MG63 (cell line): ENCODE measurements at regions not wholly inside any gene's neighbourhood (a gene's known extent, or its start where the extent isn't known, plus 50 kb on each side); places are given as distances from the start of the nearest gene placed in this dataset.

Experiments used
- DNase-seq: peaks from one replicate; pipeline ENCODE4 v3.0.0-alpha.2; 2020
- H3K27me3 ChIP-seq: fragments of 250-450 bp; sonication (Bioruptor Pico); 2 replicates; pipeline ENCODE4 v1.5.1; 2020; ENCODE audit warnings: mild to moderate bottlenecking, moderate library complexity
- H3K36me3 ChIP-seq: fragments of 250-450 bp; sonication (Bioruptor Pico); 2 replicates; pipeline ENCODE4 v1.5.1; 2020; ENCODE audit warnings: mild to moderate bottlenecking, moderate library complexity
- H3K4me3 ChIP-seq: fragments of 250-450 bp; sonication (Bioruptor Pico); 2 replicates; pipeline ENCODE4 v1.5.1; 2020; ENCODE audit warnings: mild to moderate bottlenecking, moderate library complexity
- H3K9me3 ChIP-seq: fragments of 250-450 bp; sonication (Bioruptor Pico); 2 replicates; pipeline ENCODE4 v1.5.1; 2020; ENCODE audit warnings: mild to moderate bottlenecking, moderate library complexity

DNA sequence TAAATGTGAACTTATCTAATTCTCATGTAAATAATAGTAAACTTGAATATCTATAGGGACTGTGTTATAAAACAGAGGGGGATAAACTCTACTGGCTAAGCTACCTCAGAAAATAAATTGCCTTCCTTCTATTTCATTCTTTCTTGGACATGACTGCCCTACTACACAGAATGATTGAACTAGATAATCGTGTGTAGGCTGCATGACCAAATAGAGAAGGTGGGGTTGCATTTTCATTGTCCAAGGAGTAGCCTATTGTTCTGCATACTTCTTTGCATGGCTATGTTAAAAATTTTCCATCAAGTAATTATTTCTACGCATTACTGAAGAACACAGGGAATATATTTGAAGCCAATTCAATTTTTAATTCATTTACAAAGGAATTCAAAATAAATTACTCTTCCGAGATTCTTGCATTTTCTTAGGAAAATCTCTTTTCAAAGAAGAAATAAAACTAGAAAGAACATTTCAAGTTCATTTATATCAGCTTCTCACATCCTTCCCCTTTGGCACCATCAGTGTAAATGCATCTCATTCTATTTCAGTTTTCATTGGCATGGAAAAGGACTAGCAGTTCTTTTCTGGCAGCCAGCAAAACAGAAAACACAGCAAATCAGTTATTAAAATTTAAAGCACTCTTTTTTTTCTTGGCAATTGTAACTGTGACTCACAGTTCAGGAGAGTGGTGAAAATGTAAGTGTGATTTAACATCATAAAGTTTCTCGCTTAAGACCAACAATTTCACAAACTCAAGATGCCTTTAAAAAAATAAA is 714.7 kb downstream of the NCAM2 start:
- H3K27me3 ChIP-seq, result no peaks in the 10 kb centered on the region
- H3K9me3 ChIP-seq, result no peaks in the 10 kb centered on the region
- no peaks in the 10 kb centered on the region for H3K36me3 ChIP-seq
- peak; percentile 5 for DNase-seq
- H3K4me3 ChIP-seq, result no peak overlapping the region

DNA sequence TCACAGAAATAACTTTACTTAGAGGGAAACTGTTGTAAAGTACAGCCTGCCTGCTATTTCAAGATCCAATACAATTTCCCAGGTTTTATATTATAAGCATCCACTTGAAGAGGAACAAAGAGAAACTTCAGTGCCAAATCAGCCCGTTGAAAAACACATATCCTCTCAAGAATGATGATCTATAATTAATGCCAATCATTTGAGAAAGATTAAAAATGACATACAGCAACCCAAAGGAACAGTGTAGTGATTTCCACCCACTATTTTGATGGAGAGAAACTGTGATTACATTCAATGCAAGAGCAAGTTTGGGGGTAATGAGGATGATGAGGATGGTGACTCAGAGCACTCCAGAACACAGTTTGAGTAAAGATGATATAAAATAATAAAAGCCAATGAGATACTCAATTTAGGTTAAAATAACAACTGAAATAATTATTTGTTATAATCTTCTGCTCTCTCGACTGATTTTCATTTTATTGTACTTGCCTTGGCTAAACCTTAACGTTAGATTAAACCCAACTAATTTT is 715.5 kb downstream of the NCAM2 start:
- H3K9me3 ChIP-seq, result no peaks in the 10 kb centered on the region
- no peaks in the 10 kb centered on the region for H3K36me3 ChIP-seq
- no peak overlapping the region for H3K4me3 ChIP-seq
- H3K27me3 ChIP-seq, result no peaks in the 10 kb centered on the region
- no peak for DNase-seq

DNA sequence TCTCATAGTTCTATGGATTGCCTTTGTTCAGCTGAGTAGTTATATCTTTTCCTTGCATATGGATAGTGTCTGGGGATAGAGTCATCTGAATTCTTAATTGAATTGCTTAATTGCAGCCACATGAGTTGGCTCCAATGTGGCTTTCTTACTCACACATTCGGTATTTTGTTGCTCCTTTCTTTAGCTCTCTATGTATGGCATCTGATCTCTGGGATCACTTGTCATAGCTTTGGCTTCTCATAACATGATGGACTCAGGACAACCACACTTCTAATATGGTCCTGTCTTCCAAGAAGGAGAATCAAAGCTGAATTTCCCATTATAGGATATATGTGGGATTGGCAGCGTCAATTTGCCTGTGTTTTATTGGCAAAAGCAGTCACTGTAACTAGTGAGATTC is 716.2 kb downstream of the NCAM2 start:
- no peak overlapping the region for H3K4me3 ChIP-seq
- no peaks in the 10 kb centered on the region for H3K27me3 ChIP-seq
- no peak for DNase-seq
- H3K9me3 ChIP-seq, result no peaks in the 10 kb centered on the region
- H3K36me3 ChIP-seq, result no peaks in the 10 kb centered on the region

DNA sequence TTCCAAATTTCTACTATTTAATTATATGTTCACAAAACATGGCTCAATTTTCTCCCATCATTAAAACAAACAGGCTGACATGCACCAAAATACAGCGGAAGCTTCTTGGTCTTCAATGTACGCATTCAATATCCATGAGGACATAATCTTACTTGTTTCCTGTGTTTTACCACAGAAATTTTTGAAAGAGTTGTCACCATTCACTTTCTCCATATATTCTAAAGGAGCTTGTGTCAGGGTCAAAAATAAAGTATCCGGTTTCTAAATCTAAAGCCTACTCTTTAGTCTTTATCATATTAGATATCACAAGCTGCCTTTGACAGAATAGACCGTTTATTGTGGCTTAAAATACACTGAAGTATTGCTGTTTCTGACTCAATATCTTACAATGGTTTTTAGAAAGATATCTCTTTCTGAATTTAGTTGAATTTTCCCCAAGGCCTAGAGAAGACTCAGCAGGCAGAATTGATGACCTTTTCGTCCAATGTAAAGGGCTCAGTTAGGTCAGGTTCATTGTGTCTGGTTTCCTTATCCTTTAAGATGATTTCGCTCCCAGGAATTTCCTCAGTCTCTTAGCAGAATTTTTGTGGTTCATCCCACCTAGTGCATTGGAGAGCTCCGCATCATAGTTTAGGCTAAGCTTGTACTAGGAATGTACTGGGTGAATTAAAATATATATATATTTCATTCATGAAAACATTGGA is 717.2 kb downstream of the NCAM2 start:
- no peak for DNase-seq
- Histone ChIP-seq H3K9me3 (no peaks in the 10 kb centered on the region), H3K36me3 (no peaks in the 10 kb centered on the region), H3K4me3 (no peak overlapping the region), H3K27me3 (no peaks in the 10 kb centered on the region)

DNA sequence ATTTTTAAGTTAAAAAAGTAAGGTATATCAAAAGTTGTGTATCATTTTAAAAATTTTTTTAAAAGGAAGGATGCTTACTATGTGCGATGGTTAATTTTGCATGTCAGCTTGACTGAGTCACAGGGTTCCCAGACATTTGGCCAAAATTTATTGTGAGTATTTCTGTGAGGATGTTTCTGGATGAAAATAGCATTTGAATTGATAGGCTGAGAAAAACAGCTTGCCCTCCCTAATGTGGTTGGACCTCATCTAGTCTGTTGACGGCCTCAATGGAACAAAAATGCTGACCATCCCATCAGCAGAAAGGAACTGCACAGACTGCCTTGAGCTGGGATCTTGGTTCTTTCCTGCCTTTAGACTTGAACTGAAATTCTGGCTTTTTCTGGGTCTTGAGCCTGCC is 724.5 kb downstream of the NCAM2 start:
- Histone ChIP-seq H3K27me3 (no peaks in the 10 kb centered on the region), H3K36me3 (no peaks in the 10 kb centered on the region), H3K4me3 (no peak overlapping the region), H3K9me3 (no peaks in the 10 kb centered on the region)
- no peak for DNase-seq

DNA sequence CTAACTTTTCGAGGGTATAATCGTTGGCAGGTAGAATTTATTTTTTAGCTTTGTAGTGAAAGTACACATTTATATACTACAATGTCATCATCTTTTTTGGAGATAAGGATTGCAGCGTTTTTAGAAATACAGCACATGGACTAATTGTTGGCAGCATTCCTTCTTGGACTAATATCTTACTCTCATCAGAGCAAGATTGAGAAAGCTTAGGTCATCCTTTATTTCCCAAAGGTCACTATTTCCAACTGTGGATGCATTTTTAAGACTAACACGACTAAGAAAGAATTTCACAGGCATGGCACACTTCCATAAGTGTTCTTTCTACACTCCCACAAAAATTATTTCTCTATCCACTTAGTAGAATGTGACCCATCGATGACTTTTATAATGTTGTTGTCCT is 732.3 kb downstream of the NCAM2 start:
- Histone ChIP-seq H3K9me3 (peaks cover 2% of the 10 kb centered on the region; the same call in 1 of the 2 replicates), H3K36me3 (no peaks in the 10 kb centered on the region), H3K27me3 (no peaks in the 10 kb centered on the region), H3K4me3 (no peak overlapping the region)
- DNase-seq, result no peak

DNA sequence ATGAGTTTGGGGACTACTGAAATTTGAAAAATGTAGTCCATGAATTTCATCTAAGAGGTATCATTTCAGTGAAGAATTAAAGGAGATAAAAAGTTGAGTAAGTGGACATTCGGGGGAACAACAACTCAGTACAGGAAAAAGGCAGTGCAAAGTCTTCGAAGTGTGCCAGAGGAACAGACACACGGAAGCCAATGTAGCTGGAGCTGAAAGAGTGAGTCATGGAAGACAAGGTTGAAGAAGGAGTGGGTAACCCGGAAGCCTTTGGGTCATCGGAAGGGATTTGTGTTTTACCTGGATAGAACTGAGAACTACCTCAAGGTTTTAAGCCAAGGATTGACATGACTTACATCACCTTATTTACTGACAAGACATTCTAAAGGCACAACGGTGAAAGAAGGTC is 733.4 kb downstream of the NCAM2 start:
- Histone ChIP-seq H3K27me3 (no peaks in the 10 kb centered on the region), H3K4me3 (no peak overlapping the region), H3K36me3 (no peaks in the 10 kb centered on the region), H3K9me3 (peaks cover 2% of the 10 kb centered on the region; the same call in 1 of the 2 replicates)
- DNase-seq, result no peak

DNA sequence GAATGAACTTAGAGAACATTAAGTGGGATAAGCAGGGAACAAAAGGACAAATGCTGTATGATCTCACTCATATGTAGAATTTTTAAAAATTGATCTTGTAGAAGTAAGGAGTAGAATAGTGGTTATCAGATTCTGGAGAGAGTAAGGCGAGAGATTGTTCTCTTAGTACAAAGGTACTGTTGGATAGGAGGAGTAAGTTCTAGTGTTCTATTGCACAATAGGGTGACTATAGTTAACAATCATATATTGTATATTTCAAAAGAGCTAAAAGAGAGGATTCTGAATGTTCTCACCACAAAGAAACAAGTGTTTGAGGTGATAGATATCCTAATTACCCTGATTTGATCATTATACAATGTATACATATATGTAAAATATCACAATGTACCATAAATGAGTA is 735.9 kb downstream of the NCAM2 start:
- Histone ChIP-seq H3K9me3 (no peaks in the 10 kb centered on the region; the same call in 1 of the 2 replicates), H3K36me3 (no peaks in the 10 kb centered on the region), H3K4me3 (no peak overlapping the region), H3K27me3 (no peaks in the 10 kb centered on the region)
- no peak for DNase-seq

DNA sequence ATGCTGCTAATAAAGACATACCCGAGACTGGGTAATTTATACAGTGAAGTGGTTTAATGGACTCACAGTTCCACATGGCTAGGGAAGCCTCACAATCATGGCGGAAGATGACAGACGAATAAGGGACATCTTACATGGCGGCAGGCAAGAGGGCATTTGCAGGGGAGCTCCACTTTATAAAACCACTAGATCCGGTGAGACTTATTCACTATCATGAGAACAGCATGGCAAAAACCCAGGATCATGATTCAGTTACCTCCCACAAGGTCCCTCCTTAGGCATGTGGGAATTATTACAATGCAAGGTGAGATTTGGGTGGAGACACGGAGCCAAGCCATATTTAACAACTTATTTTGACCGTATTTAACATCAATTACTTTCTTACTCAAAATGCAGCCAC is 739.0 kb downstream of the NCAM2 start:
- DNase-seq, result no peak
- Histone ChIP-seq H3K36me3 (no peaks in the 10 kb centered on the region), H3K27me3 (no peaks in the 10 kb centered on the region), H3K9me3 (no peaks in the 10 kb centered on the region), H3K4me3 (no peak overlapping the region)

DNA sequence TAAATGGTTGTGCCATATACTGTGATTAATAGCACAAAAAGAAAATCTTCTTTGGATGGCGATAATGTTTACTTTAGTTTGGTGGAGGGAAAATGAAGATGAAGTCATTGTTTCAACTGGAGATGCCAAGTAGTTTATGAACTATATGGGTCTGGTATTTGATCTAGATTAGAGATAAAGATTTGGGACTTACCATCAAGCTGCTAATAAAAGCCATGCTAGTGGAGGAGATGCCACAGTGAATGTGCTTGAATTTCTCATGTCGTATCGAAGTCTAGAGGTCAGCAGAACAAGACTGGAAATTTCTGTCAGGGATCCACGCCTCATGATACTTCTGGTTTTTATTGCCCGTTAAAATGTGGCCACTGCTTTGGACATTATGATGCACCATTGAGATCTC is 742.0 kb downstream of the NCAM2 start:
- Histone ChIP-seq H3K4me3 (no peak overlapping the region), H3K36me3 (no peaks in the 10 kb centered on the region)
- DNase-seq, result no peak

DNA sequence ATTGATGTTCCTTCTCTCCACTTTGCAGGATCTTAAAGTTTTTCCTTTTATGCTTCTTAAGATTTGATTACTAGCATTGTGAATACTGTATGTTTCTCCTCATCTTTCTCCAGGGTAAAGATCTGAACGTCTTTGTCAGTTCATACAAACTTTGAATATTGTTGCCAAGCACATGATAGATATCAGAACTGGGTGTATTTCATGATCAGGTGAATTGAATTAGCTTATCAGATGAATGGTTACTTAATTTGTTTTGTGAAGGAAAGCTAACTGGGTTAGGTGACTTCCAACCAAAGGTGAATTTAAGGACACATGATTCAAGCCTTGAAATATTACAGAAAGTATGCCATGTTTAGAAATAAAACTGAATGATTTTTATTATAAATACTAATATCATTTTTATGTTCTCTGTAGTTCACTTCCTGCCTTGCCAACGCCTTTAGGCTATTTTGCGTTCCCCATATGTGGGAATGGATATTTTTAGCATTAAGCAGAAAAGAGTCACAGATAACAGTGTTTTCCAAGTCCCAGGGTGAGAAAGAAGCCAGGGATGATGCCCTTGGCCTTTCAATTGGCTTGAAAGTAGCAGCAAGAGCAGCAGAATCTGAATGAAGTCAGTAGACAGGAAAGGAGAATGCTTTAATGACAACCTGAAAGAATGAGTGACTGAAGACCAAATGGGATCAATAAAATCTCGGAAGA is 752.1 kb downstream of the NCAM2 start:
- H3K9me3 ChIP-seq, result 0 out of 2 replicates have a peak, but pooled peaks cover 2% of the 10 kb centered on the region
- H3K36me3 ChIP-seq, result no peaks in the 10 kb centered on the region
- no peaks in the 10 kb centered on the region for H3K27me3 ChIP-seq
- no peak overlapping the region for H3K4me3 ChIP-seq
- no peak for DNase-seq

More for the DNA sequence above, 742.0 kb downstream of the NCAM2 start:
- H3K27me3 ChIP-seq, result no peaks in the 10 kb centered on the region
- no peaks in the 10 kb centered on the region for H3K9me3 ChIP-seq

DNA sequence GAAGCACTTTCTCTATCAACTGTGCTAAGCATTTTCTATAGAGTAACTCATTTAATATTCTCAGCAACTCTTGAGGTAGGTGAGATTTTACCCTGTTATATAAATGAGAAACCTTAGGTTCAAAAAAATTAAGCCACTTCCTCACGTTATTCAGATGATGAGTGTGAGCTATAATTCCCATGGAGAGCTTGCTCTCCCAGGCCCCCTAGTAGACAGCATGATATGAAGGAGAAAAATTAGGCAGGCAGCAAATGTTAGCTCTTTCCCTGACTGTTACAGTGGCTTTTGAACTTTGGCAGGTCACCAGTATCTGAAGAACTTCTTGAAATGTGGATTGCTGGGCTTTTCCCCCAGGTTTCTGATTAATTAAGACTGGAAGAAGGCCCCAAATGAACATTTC is 753.1 kb downstream of the NCAM2 start:
- no peaks in the 10 kb centered on the region for H3K36me3 ChIP-seq
- no peaks in the 10 kb centered on the region for H3K27me3 ChIP-seq
- peak; percentile 26 for DNase-seq
- H3K4me3 ChIP-seq, result no peak overlapping the region
- 0 out of 2 replicates have a peak, but pooled peaks cover 2% of the 10 kb centered on the region for H3K9me3 ChIP-seq

DNA sequence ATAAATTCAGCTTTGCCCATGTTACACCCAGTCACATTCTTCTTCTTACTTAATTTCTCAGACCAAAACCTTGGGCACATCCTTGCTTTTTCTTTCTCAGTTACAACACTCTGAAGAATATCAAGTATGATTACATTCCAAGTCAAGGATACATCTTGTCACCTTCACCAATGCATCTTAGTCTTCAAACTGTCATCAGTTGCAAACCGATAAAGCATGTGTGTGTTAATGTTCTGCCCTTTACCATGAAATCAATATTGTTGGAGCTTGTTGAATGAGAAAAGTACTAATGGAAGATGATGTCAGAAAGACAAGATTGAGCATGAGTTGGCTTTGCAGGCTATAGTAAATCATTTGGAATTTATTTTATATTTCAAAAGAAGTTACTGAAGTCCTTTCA is 764.6 kb downstream of the NCAM2 start:
- H3K9me3 ChIP-seq, result no peaks in the 10 kb centered on the region
- no peak overlapping the region for H3K4me3 ChIP-seq
- H3K27me3 ChIP-seq, result no peaks in the 10 kb centered on the region
- H3K36me3 ChIP-seq, result no peaks in the 10 kb centered on the region
- no peak for DNase-seq

DNA sequence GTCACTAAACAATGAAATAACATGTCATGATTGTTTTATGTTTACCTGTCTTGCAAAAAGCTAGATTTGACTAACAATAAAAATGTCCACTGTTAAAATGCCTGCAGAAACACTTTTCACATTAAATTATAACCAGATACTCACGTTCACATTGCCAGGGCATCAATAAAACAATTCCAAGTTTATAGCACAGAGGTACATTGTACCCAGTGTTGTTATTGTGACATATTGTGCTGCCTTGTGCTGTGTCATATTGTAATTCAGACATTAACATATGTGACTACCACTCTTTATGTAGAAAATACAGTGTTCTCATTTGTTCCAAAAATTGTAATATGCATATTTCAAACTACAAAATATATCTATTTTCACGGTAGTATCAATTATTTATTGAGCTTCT is 766.1 kb downstream of the NCAM2 start:
- Histone ChIP-seq H3K4me3 (no peak overlapping the region), H3K9me3 (no peaks in the 10 kb centered on the region), H3K27me3 (no peaks in the 10 kb centered on the region), H3K36me3 (no peaks in the 10 kb centered on the region)
- DNase-seq, result no peak

DNA sequence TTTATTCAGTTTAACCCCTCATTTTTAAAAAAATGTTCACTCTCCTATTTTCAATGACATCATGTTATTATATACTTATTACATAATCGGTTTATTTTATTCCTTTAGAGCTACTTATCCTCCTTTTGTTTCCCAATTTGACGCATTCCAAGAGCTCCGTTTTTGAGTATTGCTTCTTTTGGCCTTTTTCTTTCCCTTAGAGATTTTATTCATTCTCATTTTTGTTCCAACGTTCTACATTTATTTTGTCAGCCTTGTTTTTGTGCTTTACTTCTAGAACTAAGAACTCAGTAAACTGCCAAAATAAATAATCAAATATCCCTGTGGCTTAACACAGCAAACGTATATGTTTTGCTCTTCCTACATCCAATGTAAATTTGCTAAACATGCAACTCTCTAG is 769.1 kb downstream of the NCAM2 start:
- H3K27me3 ChIP-seq, result no peaks in the 10 kb centered on the region
- no peaks in the 10 kb centered on the region for H3K9me3 ChIP-seq
- H3K4me3 ChIP-seq, result no peak overlapping the region
- H3K36me3 ChIP-seq, result no peaks in the 10 kb centered on the region
- DNase-seq, result no peak

DNA sequence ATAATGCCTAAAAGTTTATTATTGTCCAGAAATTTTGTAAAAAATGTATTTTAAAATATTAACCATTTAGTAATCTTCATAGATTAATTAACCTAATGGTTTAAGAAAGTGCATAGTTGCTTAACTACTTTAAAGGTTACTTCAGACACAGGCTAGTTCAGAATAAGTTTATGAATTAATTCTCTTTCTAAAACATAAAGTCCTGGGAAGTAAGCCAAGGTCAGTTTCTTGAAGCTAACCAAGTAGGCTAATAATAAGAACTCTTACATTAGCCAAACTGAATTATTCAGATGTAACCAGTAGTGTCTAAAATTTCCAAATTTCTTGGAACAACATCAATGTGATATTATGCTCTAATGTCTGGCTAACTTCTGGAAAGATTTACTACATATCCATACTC is 790.4 kb downstream of the NCAM2 start:
- Histone ChIP-seq H3K27me3 (no peaks in the 10 kb centered on the region), H3K4me3 (no peak overlapping the region), H3K36me3 (no peaks in the 10 kb centered on the region), H3K9me3 (no peaks in the 10 kb centered on the region)
- no peak for DNase-seq

DNA sequence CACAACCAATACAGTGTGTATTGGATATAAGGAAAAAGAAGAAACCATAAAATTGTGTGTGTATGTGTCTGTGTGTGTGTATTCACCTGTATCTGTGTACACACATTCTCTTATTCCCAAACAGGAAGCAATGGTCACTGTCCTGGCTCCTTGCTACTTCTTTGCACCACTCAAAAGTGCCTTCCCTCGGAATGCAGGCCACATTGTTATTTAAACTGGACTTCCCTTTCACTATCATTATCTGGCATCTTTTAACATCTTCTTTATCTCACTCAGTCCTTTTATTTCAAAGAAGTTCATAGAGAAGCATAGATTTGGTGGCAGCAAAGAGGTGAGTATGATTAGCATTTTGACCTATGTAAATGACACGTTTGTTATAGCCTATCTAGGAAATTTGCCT is 803.7 kb downstream of the NCAM2 start:
- no peak for DNase-seq

More for the DNA sequence above, 803.7 kb downstream of the NCAM2 start:
- no peak overlapping the region for H3K4me3 ChIP-seq
- no peaks in the 10 kb centered on the region for H3K27me3 ChIP-seq
- H3K9me3 ChIP-seq, result no peaks in the 10 kb centered on the region
- no peaks in the 10 kb centered on the region for H3K36me3 ChIP-seq
